GM19043 (cell line): ENCODE measurements at regions not wholly inside any gene's neighbourhood (a gene's known extent, or its start where the extent isn't known, plus 50 kb on each side); places are given as distances from the start of the nearest gene placed in this dataset.

Source experiments
- ATAC-seq: cut with Tn5 transposase; IDR thresholded peaks from one replicate; pipeline ENCODE4 v1.9.1; 2021; ENCODE audit warnings: low read depth; ENCODE audit not compliant: unreplicated experiment

GRCh38 chr10:130900441-130901160, 410.9 kb downstream of the TCERG1L start:
- no peak for ATAC-seq

- ATAC-seq: no peak
Observed at GRCh38 chr10:130901311-130902165, 410.0 kb downstream of the TCERG1L start.

- ATAC-seq: no peak
Observed at GRCh38 chr10:130902471-130902870, 409.1 kb downstream of the TCERG1L start.

GRCh38 chr10:130902929-130903328, 408.6 kb downstream of the TCERG1L start:
- no peak for ATAC-seq

GRCh38 chr10:130904676-130905075, 406.8 kb downstream of the TCERG1L start:
- ATAC-seq: no peak

- no peak for ATAC-seq
Observed at GRCh38 chr10:130905386-130905785, 406.1 kb downstream of the TCERG1L start.

DNA sequence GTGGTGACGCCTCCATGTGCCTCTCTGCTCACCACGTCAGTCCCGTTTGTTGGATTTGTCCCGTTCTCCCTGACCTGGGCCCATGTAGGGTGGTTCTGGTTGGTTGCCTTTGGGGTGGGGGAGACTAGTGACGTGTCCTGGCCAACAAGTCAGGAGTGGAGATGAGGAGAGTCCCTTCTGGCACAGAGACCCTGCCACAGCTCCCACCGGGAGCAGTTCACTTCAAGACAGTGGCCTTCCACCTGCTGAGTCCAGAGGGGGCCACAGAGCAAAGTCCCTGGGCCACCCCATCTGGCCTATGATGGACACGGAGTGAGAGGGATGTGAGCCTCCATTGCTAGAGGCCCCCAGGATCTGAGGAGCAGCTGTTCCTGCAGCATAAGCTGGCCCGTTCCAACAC, 405.6 kb downstream of the TCERG1L start:
- ATAC-seq: no peak

GRCh38 chr10:130910848-130911247, 400.7 kb downstream of the TCERG1L start:
- no peak for ATAC-seq

GRCh38 chr10:130913844-130914243, 397.7 kb downstream of the TCERG1L start:
- ATAC-seq: no peak

GRCh38 chr10:130914367-130914766, 397.2 kb downstream of the TCERG1L start:
- no peak for ATAC-seq

GRCh38 chr10:130915065-130915464, 396.5 kb downstream of the TCERG1L start:
- ATAC-seq: no peak

GRCh38 chr10:130921461-130921860, 390.1 kb downstream of the TCERG1L start:
- no peak for ATAC-seq

DNA sequence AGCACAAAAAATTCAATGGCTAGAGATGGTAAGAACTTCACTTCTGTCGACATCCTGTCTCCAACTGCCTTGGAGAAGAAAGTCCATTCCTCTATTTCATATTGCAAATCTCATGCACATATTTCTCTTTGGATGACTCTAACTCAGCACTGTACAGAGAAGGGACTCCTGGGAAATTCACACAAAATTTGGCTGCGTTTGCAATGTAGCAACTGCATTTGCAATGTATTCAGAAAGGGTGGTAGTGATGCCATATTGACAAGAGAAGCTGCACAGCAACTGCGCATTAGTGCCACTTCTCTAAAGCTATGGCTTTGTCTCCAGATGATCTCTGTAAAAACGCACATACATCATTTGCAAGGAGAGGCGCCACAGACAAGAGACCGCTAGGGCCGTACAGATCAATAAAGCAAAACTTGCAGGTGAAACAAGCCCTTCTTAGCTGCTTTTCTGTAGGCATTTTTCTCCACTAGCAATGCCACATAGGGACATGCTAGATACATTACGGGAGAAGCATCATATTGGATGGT, 389.5 kb downstream of the TCERG1L start:
- ATAC-seq: no peak

- ATAC-seq: no peak
Observed at GRCh38 chr10:130923596-130923995, 387.9 kb downstream of the TCERG1L start.

GRCh38 chr10:130924138-130924819, 387.2 kb downstream of the TCERG1L start:
- ATAC-seq: no peak

DNA sequence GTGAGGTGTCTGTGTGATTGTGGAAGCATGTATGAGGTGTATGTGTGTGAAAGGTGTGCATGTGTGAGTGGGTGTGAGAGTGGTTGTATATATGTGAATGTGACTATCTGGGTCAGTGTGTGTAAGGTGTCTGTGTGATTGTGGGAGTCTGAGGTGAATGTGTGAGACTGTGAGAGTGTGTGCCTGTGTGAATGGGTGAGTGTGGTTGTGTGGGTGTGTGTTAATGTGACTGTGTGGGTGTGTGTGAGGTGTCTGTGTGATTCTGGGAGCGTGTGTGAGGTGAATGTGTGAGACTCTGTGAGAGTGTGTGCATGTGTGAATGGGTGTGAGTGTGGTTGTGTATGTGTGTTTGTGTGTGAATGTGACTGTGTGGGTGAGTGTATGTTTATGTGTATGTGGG, 385.1 kb downstream of the TCERG1L start:
- ATAC-seq: no peak

DNA sequence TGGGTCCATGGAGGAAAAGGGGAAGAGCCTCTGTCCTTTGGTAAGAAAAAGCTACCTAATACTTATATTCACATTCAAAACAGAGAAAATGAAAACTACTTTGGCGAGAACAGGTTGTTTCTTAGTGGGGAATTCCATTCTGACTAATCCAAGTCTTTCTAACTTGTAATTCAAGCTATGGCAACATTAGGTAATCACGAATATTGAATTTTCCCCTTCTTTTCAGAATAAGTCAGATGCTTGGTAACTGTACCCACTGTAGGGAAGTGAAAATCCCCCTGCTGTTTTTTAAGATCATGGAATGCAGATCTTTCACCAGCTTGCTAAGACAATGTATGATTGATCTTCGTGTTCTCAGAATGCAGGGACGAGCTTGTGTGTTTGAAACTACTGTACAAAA, 384.4 kb downstream of the TCERG1L start:
- no peak for ATAC-seq

DNA sequence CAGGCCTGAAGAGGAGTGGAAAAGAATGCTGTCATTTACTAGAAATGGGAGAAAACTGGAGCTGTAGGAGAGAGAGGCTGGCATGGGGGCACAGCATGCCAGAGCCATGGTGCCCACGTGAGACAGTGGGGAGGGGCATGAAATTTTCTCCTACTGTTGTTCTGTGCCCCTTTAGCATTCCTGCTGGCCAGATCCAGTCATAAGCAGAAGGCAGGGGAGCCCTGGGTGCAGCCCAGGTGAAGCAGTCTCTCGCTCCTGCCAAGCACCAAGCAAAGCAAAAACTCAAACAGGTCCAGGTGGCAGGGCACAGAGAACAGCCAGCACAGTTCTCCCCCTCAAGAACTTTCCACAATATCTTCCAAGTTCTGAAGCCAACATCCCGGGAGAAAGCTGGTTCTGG, 383.2 kb downstream of the TCERG1L start:
- ATAC-seq: no peak

DNA sequence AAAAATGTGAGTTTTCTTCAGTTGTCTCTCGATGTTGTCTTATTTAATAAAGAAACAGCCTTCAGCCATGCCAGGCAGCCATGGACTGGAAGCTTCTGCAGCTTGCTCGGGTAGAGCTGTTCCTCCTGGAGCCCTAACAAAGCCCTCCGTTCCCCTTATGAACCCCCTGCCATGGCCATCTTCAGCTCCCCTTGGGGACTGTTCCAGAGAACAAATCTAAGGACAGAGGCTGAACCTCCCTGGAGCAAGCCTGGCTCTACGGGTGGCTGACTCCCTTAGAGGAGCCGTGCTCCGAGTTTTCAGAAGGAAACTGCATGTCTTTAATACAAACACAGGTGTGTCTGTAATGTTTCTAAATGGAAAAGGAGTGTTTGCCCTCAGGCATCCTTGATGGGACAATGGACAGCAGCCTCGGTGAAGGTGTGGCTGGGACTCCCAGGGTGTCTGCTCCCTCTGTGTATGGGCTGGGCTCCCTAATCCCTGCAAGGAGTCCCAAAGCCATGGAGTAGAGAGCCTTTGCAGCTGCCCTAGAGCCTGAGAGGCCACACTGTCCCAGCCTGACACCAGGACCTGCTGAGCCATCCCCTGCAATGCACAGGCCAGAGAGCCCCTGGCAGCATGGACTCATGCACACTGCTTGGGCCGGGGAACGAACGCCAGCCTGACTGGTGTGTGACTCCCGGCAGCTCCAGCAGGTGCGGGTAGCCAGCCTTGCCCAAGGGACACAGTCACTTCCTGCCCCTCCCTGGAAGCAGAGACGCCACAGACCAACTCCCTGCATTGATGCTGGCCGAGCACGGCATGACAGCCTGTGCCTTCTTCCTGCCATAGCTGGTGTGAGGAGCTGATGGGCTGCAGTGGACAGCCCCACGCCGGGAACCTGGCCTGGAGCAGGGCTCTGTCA, 381.8 kb downstream of the TCERG1L start:
- no peak for ATAC-seq

GRCh38 chr10:130930821-130931220, 380.7 kb downstream of the TCERG1L start:
- ATAC-seq: no peak
